ENCODE measurements at regions not wholly inside any gene's neighbourhood (a gene's known extent, or its start where the extent isn't known, plus 50 kb on each side); places are given as distances from the start of the nearest gene placed in this dataset.

- Histone ChIP-seq H3K27me3 (ENCODE audit: insufficient read depth) (no peaks in the 10 kb centered on the region), H3K36me3 (replicated peaks in 1 of 2; ENCODE audit: control insufficient read depth in 1 of 2, insufficient read depth in 2 of 2, low read length in 1 of 2) (no peaks in the 10 kb centered on the region), H3K9ac (no peak overlapping the region), H3K79me2 (ENCODE audit: insufficient read depth) (no peaks in the 10 kb centered on the region), H3K9me3 (no peaks in the 10 kb centered on the region), H3K9me2 (no peaks in the 10 kb centered on the region), H3K4me2 (no peak overlapping the region), H3K4me3 (ENCODE audit: low read depth in 2 of 2, low read length in 1 of 2) (no peak overlapping the region), H3F3A (replicated peaks; ENCODE audit: insufficient read depth) (no peaks in the 10 kb centered on the region), H3K4me1 (ENCODE audit: control insufficient read depth in 1 of 2, insufficient read depth in 2 of 2, low read depth in 1 of 2, low read length in 1 of 2) (no peaks in the 10 kb centered on the region), H4K20me1 (ENCODE audit: insufficient read depth) (no peaks in the 10 kb centered on the region), H2AFZ (ENCODE audit: low read depth) (no peak overlapping the region), H3K27ac (ENCODE audit: low read depth in 2 of 2, low read length in 1 of 2) (no peak overlapping the region)
- WGBS (ENCODE audit: low lambda C conversion rate) = 3% methylated on average over 2 of the region's 2 CpGs
- POLR2A ChIA-PET = no interaction called here
- no peak for DNase-seq
- TF ChIP-seq, protein P1, sequence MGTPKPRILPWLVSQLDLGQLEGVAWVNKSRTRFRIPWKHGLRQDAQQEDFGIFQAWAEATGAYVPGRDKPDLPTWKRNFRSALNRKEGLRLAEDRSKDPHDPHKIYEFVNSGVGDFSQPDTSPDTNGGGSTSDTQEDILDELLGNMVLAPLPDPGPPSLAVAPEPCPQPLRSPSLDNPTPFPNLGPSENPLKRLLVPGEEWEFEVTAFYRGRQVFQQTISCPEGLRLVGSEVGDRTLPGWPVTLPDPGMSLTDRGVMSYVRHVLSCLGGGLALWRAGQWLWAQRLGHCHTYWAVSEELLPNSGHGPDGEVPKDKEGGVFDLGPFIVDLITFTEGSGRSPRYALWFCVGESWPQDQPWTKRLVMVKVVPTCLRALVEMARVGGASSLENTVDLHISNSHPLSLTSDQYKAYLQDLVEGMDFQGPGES (IDR thresholded peaks at IDR 0.05; ENCODE audit: low read depth, low read length) = no peak
- TF ChIP-seq RFX5 (IDR thresholded peaks at IDR 0.05; ENCODE audit: low read length) = no peak
- no peak for TF ChIP-seq TEAD4 (IDR thresholded peaks at IDR 0.05; ENCODE audit: borderline replicate concordance, insufficient read depth)
- no peak for TF ChIP-seq GATA2 (CRISPR knock-in tag; IDR thresholded peaks at IDR 0.05)
- TF ChIP-seq JUND (IDR thresholded peaks at IDR 0.05) = no peak
- TF ChIP-seq EZH2phosphoT487 (IDR thresholded peaks at IDR 0.05; ENCODE audit: borderline replicate concordance, low read depth) = no peak
- TF ChIP-seq MAX (IDR thresholded peaks at IDR 0.05; ENCODE audit: low read depth) = no peak
- TF ChIP-seq YY1 (IDR thresholded peaks at IDR 0.05; ENCODE audit: low read depth) = no peak
- TF ChIP-seq EP300 (IDR thresholded peaks at IDR 0.05; ENCODE audit: borderline replicate concordance in 1 of 2, low read depth in 1 of 2, low read length in 1 of 2) = no peak
- TF ChIP-seq TCF12 (IDR thresholded peaks at IDR 0.05) = no peak
- TF ChIP-seq USF1 (IDR thresholded peaks at IDR 0.05; ENCODE audit: borderline replicate concordance, low read depth) = no peak
- TF ChIP-seq RAD21 (IDR thresholded peaks at IDR 0.05; ENCODE audit: low read length) = no peak
- TF ChIP-seq FOXJ3 (CRISPR knock-in tag; IDR thresholded peaks at IDR 0.05) = no peak
- no peak for TF ChIP-seq SIN3A (IDR thresholded peaks at IDR 0.05; ENCODE audit: borderline replicate concordance, low read depth, low read length)
- TF ChIP-seq FOXM1 (IDR thresholded peaks at IDR 0.05; ENCODE audit: low read depth) = no peak
- TF ChIP-seq MXI1 (IDR thresholded peaks at IDR 0.05; ENCODE audit: low read depth, low read length) = no peak
- TF ChIP-seq ZBTB33 (IDR thresholded peaks at IDR 0.05; ENCODE audit: borderline replicate concordance, low read depth) = no peak
- no peak for TF ChIP-seq NFIC (IDR thresholded peaks at IDR 0.05; ENCODE audit: borderline replicate concordance)
- no peak for TF ChIP-seq ELF1 (IDR thresholded peaks at IDR 0.05)
- TF ChIP-seq GABPA (IDR thresholded peaks at IDR 0.05; ENCODE audit: low read depth) = no peak
- CTCF ChIA-PET = interaction anchor here (0.5 kb wide), 1 partner anchor 35 kb away, joined by 3 read pairs; no protein-coding TSS in a partner anchor
Measured at GRCh38 chr6:19135706-19136105, 701.5 kb upstream of the ID4 start.
